GM12872 (cell line): ENCODE measurements at regions not wholly inside any gene's neighbourhood (a gene's known extent, or its start where the extent isn't known, plus 50 kb on each side); places are given as distances from the start of the nearest gene placed in this dataset.

ENCODE experiments used
- TF ChIP-seq, protein P1 (sequence below): IDR thresholded peaks from 3 replicates; pipeline ENCODE4 v1.5.1; 2011; ENCODE audit warnings: low read depth, mild to moderate bottlenecking, low read length, moderate library complexity; ENCODE audit not compliant: insufficient read depth

DNA sequence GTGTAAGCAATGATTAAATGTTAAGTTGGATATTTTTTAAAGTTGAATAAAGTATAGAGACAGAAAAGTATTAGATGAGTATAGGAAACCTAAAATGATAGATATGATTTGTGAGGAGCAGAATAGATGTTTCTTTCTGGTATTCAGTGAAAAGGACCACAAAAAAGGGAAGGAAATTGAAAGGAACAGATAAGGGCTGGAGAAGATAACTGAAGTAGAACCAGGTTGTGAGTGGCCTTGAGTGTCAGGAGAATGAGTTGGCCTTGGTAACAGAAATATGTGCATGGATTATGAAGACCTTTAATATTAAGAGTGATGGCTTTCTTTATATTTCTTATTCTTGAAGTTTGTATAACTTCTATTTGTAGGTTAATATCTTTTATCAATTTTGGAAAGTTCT lies 543.5 kb downstream of the METTL4 start:
- TF ChIP-seq, protein P1, sequence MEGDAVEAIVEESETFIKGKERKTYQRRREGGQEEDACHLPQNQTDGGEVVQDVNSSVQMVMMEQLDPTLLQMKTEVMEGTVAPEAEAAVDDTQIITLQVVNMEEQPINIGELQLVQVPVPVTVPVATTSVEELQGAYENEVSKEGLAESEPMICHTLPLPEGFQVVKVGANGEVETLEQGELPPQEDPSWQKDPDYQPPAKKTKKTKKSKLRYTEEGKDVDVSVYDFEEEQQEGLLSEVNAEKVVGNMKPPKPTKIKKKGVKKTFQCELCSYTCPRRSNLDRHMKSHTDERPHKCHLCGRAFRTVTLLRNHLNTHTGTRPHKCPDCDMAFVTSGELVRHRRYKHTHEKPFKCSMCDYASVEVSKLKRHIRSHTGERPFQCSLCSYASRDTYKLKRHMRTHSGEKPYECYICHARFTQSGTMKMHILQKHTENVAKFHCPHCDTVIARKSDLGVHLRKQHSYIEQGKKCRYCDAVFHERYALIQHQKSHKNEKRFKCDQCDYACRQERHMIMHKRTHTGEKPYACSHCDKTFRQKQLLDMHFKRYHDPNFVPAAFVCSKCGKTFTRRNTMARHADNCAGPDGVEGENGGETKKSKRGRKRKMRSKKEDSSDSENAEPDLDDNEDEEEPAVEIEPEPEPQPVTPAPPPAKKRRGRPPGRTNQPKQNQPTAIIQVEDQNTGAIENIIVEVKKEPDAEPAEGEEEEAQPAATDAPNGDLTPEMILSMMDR: no peak

DNA sequence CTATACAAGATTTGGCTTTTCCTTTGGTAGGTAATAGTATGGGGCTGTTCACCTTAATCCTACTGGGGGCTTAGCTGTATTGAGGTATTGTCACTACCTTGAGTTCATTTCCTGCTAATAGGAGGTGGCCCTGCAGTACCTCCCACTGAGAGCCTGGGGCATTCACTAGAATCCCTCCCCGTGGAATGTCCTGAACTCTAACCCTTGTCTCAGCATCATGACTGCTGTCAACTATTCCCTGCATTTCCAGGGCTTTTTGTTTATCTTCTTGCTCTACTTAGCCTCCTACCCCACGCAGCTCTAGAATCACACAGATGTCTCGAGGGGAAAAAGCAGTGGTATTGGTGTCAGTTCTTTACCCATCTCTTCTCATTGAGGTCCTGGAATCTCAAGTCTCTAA lies 542.3 kb downstream of the METTL4 start:
- TF ChIP-seq, protein P1: no peak

DNA sequence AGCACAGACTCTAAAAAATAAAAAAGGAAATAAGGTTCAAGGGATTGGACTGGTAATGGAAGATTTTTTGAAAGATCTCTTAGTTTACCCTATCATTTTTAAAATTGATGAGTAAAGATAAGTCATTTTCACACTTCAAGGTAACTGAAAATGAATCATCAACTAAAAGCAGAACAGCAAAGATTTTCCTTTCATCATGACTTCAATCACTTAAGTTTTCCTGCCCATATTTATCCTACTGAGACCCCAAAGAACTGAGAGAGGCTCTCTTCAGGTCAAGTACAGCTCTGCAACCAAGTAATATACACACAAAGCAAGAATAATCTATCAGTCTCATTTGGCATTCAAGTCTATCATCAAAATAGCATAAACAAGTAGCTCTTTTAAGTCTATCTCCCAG lies 540.7 kb downstream of the METTL4 start:
- TF ChIP-seq, protein P1: no peak

DNA sequence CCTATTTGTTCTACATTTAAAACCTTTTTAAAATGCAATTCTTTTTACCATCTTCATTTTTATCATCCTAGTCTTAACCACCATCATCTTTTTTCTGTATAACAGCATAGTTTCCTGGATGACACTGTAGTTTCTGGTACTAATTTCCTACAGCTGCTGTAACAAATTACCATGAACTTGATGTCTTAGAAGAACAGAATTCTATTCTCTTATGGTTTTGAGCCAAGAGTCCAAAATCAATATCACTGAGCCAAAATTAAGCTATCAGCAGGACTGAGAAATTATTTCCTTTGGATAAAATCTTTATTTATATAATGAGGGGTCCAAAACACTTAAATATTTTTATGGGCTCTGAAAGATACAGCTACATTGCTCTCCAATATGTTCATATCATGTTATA lies 539.3 kb downstream of the METTL4 start:
- TF ChIP-seq, protein P1: no peak

DNA sequence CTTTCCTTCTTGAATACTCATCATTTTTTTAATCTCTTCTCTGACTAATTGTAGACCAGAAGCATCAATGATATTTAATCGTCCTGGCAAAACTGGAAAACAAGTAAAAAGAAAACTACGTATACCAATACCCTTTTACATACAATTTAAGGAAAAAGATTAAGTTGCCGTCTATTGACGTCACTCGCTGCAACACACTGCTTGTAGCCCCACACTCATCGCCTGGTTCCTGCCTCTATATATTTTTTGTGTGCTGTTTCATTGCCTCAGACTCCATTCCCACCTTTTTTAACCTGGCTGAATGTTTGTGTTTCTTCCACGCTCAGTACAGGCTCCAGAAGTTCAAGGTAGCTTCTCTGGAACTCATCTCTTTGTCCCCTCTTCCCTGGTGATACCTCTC lies 536.2 kb downstream of the METTL4 start:
- TF ChIP-seq, protein P1: no peak

DNA sequence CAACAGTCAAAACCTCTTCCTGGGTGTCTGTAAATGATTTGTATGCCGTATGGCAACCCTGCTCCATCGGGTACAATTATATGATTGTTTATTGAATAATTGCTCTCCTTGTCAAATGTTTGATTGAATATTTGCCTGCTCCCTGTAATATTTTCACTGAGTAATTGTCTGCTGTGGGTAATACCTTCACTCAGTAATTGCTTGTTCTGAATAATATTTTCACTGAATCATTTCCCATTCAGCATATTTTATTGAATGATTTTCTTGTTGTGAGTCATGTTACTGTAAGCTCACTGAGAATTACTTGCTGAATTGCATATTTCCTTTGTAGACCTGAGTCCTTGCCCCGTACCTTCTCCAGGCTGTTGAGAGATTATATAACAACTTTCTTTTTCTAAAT lies 535.2 kb downstream of the METTL4 start:
- TF ChIP-seq, protein P1: no peak

DNA sequence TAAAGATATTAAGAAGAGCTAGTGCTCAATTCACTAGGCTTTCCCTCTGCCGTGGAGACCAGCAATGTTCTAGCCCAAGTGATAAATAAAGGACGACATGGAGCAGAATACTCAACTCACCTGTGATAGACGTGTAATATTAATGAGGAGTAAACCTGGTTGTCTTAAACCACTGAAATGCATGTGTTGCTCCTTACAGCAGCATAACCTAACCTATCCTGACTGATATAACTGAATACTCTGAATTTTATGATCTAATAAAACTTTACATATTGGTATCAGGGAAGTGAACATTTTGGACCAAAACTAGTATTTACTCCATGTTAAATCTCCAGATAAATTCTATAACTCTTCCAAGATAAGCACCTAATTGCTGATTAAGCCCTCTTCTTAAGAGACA lies 531.0 kb downstream of the METTL4 start:
- TF ChIP-seq, protein P1: no peak

DNA sequence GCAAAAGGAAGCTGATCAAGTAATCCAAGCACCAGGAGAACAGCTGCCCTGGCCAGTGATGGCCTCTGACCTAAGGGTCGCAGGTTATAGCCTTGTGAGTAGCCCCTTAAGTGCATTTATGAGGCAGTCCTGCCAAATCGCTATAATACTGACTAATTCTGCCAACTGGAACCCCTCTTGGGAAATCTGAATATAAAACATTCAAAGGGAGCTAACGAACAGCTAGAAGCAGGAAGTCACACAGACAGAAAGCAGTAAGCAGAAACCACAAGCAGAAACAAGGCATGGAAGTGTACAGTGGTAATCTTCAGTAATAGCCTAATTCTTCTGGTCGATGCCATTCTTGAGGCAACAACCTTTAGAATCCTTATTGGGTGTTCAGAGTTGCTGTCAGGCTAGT lies 521.3 kb downstream of the METTL4 start:
- TF ChIP-seq, protein P1: no peak
